ENCODE measurements at regions not wholly inside any gene's neighbourhood (a gene's known extent, or its start where the extent isn't known, plus 50 kb on each side); places are given as distances from the start of the nearest gene placed in this dataset.

DNA sequence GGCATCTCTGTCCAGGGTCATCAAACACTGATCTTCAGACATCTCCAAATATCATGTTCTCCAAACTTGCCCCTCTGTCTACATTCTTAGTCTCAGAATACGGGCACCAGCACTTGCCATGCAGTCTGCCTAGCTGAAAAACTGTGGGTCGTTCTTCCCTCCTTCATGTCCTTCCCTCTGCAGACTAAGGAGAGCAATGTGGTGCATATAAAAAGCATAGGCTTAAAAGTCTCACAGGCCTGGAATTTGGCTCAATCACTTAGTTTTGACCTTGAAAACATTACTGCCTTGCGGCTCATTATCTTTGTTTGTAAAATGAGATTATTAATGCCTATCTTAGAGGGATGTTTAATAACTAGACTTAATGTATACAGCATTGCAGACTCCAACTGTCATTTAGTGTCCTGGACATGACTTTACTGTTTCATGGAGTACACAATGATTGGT lies 362.8 kb downstream of the NPR3 start:
- no peak overlapping the region for H3K4me3 ChIP-seq (ENCODE audit: low read depth, low read length)
- no peaks in the 10 kb centered on the region for H3K27me3 ChIP-seq (ENCODE audit: control insufficient read depth, insufficient read depth, low read length)
- no peak for DNase-seq (ENCODE audit: low read depth)
- H3K36me3 ChIP-seq (ENCODE audit: control insufficient read depth, insufficient read depth, low read length) = no peaks in the 10 kb centered on the region
- TF ChIP-seq, protein P1, sequence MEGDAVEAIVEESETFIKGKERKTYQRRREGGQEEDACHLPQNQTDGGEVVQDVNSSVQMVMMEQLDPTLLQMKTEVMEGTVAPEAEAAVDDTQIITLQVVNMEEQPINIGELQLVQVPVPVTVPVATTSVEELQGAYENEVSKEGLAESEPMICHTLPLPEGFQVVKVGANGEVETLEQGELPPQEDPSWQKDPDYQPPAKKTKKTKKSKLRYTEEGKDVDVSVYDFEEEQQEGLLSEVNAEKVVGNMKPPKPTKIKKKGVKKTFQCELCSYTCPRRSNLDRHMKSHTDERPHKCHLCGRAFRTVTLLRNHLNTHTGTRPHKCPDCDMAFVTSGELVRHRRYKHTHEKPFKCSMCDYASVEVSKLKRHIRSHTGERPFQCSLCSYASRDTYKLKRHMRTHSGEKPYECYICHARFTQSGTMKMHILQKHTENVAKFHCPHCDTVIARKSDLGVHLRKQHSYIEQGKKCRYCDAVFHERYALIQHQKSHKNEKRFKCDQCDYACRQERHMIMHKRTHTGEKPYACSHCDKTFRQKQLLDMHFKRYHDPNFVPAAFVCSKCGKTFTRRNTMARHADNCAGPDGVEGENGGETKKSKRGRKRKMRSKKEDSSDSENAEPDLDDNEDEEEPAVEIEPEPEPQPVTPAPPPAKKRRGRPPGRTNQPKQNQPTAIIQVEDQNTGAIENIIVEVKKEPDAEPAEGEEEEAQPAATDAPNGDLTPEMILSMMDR (IDR thresholded peaks at IDR 0.05; ENCODE audit: insufficient read depth, low read length, poor library complexity, severe bottlenecking) = no peak

DNA sequence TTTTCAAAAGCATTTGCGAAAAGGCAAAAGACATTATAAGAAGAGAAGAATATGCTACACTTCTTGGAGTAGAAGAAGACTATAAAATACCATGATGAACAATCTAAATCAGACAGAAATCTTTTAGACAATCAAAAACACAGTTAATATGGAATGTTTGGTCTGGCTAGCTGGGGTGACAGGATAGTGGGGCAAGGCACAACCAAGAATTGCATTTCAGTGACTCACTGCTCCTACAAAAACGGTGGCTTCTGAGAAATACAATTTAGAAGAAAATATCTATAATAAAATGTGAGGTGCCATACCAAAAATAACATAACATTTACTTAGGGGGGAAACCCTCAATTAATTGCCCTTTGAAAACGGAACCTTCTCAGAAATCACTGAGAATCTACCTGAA lies 363.4 kb downstream of the NPR3 start:
- H3K36me3 ChIP-seq (ENCODE audit: control insufficient read depth, insufficient read depth, low read length) = no peaks in the 10 kb centered on the region
- no peak for DNase-seq (ENCODE audit: low read depth)
- TF ChIP-seq, protein P1 (IDR thresholded peaks at IDR 0.05; ENCODE audit: insufficient read depth, low read length, poor library complexity, severe bottlenecking) = no peak
- H3K4me3 ChIP-seq (ENCODE audit: low read depth, low read length) = no peak overlapping the region
- H3K27me3 ChIP-seq (ENCODE audit: control insufficient read depth, insufficient read depth, low read length) = no peaks in the 10 kb centered on the region

DNA sequence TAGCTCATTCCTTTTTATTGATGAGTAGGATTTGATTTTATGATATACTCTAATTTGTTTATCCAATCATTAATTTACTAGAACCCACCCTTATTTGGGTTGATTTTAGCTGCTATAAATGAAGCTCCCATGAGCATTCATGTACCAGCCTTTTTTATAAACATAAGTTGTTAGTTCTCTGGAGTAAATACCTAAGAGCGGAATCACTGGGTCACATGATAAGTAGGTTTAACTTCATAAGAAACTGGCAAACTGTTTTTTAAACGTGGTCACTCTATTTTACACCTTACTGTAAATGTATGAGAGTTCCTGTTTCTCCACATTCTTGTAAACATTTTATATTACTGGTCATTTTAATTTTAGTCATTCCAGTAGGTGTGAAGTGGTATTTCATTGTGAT lies 364.6 kb downstream of the NPR3 start:
- TF ChIP-seq, protein P1 (IDR thresholded peaks at IDR 0.05; ENCODE audit: insufficient read depth, low read length, poor library complexity, severe bottlenecking) = no peak
- Histone ChIP-seq H3K27me3 (ENCODE audit: control insufficient read depth, insufficient read depth, low read length) (no peaks in the 10 kb centered on the region), H3K36me3 (ENCODE audit: control insufficient read depth, insufficient read depth, low read length) (no peaks in the 10 kb centered on the region), H3K4me3 (ENCODE audit: low read depth, low read length) (no peak overlapping the region)
- no peak for DNase-seq (ENCODE audit: low read depth)

DNA sequence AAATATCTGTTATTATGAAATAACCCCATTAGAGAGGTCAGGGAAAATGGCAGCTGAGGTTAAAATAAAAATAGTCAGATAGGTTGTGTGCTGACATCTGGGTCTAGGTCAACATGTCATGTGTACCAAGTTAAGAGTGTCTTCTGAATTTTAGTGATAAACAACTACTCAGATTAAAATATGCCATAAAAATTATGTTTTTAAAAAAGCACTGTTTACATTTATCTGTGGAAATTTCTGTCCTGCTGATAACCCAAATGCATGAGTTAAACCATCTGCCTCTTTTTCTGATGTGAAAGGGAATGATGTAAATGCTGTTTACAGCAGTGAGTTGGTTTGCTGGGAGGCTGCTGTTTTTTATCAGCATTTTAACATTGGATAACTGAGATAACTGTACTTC lies 361.2 kb upstream of the TARS1 start:
- Histone ChIP-seq H3K27me3 (ENCODE audit: control insufficient read depth, insufficient read depth, low read length) (no peaks in the 10 kb centered on the region), H3K4me3 (ENCODE audit: low read depth, low read length) (no peak overlapping the region), H3K36me3 (ENCODE audit: control insufficient read depth, insufficient read depth, low read length) (no peaks in the 10 kb centered on the region)
- no peak for DNase-seq (ENCODE audit: low read depth)
- TF ChIP-seq, protein P1 (IDR thresholded peaks at IDR 0.05; ENCODE audit: insufficient read depth, low read length, poor library complexity, severe bottlenecking) = no peak

DNA sequence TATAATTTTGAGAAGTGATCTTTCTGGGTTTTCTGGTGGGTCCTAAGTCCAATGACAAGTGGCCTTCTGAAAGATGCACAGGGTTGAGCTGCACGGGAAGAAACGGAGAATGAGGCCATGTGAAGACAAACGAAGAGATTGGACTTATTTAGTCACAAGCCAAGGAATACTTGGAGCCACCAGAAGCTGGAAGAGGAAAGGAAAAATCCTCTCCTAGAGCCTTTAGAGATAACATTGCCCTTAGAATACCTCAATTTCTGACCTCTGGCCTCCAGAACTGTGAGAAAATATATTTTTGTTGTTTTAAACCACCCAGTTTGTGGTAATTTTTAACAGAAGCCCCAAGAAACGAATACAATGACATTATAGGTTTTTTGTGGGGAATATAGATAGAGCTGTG lies 360.5 kb upstream of the TARS1 start:
- Histone ChIP-seq H3K4me3 (ENCODE audit: low read depth, low read length) (no peak overlapping the region), H3K27me3 (ENCODE audit: control insufficient read depth, insufficient read depth, low read length) (no peaks in the 10 kb centered on the region), H3K36me3 (ENCODE audit: control insufficient read depth, insufficient read depth, low read length) (no peaks in the 10 kb centered on the region)
- TF ChIP-seq, protein P1 (IDR thresholded peaks at IDR 0.05; ENCODE audit: insufficient read depth, low read length, poor library complexity, severe bottlenecking) = no peak
- no peak for DNase-seq (ENCODE audit: low read depth)

DNA sequence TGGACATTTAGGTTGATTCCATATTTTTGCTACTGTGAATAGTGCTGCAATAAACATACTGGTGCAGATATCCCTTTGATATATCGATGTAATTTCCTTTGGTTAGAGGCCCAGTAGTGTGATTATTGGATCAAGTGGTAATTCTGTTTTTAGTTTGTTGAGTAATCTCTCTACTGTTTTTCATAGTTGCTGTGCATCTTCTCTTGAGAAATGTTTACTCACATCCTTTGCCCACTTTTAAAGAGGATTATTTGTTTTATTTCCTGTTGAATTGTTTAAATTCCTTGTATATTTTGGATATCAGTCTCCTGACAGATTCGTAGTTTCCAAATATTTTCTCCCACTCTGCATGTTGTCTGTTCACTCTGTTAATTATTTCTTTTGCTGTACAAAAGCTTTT lies 352.6 kb upstream of the TARS1 start:
- Histone ChIP-seq H3K4me3 (ENCODE audit: low read depth, low read length) (no peak overlapping the region), H3K27me3 (ENCODE audit: control insufficient read depth, insufficient read depth, low read length) (no peaks in the 10 kb centered on the region), H3K36me3 (ENCODE audit: control insufficient read depth, insufficient read depth, low read length) (no peaks in the 10 kb centered on the region)
- no peak for DNase-seq (ENCODE audit: low read depth)
- TF ChIP-seq, protein P1 (IDR thresholded peaks at IDR 0.05; ENCODE audit: insufficient read depth, low read length, poor library complexity, severe bottlenecking) = no peak

Data from kidney epithelial cell (primary cell).